Spleen (tissue), 7 donors: ENCODE measurements at regions not wholly inside any gene's neighbourhood (a gene's known extent, or its start where the extent isn't known, plus 50 kb on each side); places are given as distances from the start of the nearest gene placed in this dataset.

Source experiments
- CTCF ChIP-seq, 11 experiments: fragments of 200-600 bp in 7 of 11; fragments of 450-650 bp in 4 of 11; sonication (generic) in 4 of 11; IDR thresholded peaks in 8 of 11; conservative IDR thresholded peaks in 3 of 11; 1 replicate in 7 of 11; 2 replicates in 4 of 11; pipeline versions ENCODE4 v1.4.0 to v1.8.0; 2016 to 2021; ENCODE audit warnings: antibody characterized with exemption in 11 of 11, inconsistent platforms in 4 of 11, mild to moderate bottlenecking in 1 of 11
- POLR2A ChIP-seq, 3 donors: fragments of 450-650 bp; IDR thresholded peaks; one replicate each; pipeline ENCODE4 v1.5.1; 2017; ENCODE audit warnings: antibody characterized with exemption in 3 of 3, mild to moderate bottlenecking in 1 of 3
- POLR2AphosphoS5 ChIP-seq, 3 donors: sonication (generic); formaldehyde crosslinking; IDR thresholded peaks; one replicate each; pipeline ENCODE4 v1.5.1; 2017; ENCODE audit warnings: antibody characterized with exemption in 3 of 3
- donor health status: DM: no; HTN: no; CAD: no; lungs with moderate emphysema.
- donor health status: DM: no; HTN: no; CAD: no.
- donor health status: DM: no; HTN: no; CAD: no.

DNA sequence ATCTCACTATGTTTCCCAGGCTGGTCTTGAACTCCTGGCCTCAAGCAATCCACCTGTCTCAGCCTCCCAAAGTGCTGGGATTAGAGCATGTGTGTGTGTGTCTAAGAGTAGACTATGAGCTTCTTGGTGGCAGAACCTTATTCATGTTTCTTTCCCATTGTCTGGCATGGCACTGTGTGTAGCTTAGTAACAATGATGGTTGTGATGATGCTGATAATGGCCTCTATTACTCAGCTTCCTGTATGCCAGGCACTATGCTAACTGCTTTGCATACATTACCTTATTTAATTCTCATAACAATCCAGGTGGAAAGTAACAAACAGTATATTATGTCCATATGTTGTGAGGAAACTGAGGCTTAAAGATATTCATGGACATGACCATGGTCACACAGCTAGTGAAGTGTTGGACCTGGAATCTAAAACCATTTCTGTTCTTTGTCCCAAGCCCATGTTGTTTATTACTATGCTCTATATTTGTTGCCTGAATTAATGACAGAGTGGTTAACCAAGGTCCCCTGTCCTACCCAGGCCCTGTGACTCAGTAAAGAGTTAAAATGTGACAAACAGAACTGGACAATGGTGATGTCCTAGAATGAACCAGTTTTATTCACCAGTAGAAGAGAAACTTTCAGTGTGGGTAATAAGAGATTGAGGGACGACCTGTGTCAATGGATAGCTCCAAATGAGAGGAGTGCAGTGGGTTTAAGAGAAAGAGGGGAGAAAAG is 109.6 kb downstream of the KLF5 start:
- no peak for TF ChIP-seq CTCF (IDR thresholded peaks at IDR 0.05 in 8 of 11, conservative IDR thresholded peaks at IDR 0.05 in 3 of 11)
- no peak for TF ChIP-seq POLR2A (IDR thresholded peaks at IDR 0.05)
- no peak for TF ChIP-seq POLR2AphosphoS5 (IDR thresholded peaks at IDR 0.05)
